Suppressor macrophage treated with lipopolysaccharide for 4 hours (primary cell): ENCODE measurements at regions not wholly inside any gene's neighbourhood (a gene's known extent, or its start where the extent isn't known, plus 50 kb on each side); places are given as distances from the start of the nearest gene placed in this dataset.
"Not testable (repeated sequence)": the region's sequence is repeated elsewhere in the genome, so short reads cannot be mapped to it uniquely, and the experiment has no call there.

Experiments
- DNase-seq: peaks from one replicate; pipeline ENCODE4 v3.0.0-alpha.2; 2020

DNA sequence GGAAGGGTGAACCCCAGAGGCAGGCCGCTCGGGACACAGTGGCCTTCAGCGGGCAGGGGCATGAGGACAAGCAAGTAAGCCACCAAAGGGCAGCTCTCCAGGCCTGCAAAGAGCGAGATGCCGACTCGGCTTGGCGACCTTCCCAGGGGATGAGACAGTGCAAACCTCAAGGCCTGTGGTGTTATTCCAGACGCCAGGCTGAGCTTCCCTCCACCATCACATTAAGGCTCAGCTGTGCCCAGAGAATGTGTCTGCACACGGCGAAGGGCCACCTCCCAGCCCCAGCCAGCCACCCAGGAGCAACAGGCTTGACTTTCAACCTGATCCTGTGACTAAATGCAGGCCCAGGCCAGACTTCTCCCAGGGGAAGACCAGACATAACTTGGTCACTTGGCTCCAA lies 251.4 kb downstream of the SOX9 start:
- DNase-seq = no peak

DNA sequence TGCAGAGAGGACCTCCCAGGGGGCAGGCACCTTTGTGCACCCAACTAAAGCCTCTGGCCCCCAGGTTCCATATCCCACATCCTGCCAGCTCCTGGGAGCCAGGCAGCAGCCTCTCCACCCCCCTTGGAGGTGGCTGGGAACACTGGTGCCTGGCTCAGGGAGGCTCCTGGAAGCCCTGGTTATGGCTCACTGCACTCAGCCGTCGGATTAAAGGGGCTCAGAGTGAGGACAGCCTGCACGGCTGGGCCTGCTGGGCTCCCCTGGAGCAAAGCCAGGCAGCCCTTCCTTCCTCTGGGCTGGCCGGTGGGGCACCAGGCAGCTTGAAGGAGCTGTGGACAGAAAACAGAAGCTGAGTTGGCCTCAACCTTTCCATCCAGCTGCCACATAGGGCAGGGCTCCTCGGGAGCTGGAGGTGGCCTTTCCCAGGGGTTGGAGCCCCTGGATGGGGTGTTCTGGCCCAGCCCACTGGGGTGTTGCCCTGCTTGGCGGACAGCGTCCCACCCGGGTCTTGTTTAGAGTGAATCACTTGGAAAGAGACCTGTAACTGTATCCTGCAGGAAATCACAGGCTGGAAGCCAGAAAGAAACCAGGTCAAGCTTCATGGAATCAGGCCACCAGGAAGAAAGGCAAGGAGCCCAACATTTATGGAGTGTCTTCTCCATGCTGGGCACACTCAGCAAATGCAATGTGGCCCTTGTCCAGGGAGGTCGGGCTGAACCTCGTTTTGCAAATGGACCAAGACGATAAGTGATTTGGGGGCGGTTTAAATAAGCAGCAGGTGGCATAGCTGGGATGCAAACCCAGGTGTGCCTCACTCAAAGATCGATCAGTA lies 253.3 kb downstream of the SOX9 start:
- DNase-seq = no peak

DNA sequence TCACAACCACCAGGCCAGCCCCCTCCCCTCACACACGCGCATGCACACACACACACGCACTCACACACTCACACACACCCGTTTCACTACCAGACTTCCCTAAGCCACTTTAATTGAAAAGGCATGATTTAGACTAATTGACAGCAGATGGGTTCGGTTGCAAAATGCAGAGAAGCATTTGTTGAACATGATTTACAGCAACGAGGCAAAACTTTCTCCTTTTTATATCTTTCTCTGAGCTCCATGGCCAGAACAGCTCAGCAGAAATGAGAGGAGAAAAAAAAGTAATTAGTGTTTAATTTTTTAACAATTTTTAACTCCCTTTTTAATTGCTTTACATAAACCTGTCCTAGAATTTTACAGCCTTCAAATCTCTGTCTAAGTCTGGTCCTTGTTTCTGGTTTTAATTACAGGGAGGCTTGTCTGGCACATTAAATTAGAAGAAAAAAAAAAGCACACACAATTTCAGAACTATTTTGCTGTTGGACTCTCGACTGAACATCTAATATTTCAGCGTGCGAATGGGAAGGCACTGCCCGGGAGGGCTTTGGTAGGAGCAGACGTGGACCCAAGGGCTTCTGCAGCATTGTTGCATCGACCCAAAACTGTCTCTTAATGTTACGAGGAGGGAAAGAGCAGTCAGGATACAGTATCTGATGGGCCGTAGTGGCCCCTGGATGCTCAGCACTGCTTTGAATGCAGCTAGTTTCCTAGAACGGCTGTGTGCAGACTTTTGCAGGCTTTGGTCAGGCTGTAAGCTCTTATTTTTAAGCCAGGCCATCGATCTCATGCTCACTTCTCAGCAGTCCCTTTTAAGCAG lies 255.9 kb downstream of the SOX9 start:
- no peak for DNase-seq

DNA sequence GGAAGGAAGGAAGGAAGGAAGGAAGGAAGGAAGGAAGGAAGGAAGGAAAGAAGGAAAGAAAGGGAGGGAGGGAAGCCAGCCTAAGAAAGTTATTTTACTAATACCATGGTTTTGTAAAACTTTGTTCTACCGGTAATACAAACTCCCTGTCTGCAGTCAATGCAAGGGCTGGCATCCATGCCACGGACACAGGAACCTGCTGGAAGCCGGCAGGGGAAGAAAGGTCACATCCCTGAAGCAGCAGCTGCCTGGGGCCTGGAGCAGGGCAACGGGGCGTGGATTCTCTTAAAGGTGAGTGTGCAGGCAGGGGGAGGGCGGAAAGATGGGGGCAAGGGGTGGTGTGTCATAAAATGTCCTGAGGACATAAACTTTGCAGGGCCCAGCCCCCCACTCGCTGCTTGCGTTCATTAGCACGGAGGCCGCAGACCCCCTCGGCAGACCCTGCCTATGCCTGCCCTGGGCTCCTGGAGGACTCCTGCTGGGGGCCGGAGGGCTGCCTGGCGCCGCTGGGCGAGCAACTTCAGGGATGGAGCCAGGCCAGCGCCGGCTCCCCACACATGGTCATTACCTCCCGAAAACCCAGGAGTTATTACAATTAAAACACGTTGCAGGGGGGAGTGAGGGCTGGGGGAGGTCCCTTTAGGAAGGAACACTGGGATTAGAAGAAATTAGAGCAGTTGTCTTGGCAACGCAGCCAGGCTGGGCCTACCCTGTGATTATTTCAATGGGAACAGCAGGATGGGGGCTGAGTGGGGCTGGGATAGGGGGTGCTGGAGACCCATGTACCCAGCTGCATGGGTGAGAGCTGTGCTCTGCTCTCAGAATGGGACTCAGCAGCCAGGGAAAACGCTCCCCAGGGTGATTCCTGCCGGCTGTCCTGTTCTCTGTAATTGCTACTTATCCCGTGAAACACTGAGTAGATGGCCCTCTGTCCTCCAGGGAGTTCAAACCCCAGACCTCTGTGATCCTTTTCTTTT lies 257.9 kb downstream of the SOX9 start:
- DNase-seq = no peak

DNA sequence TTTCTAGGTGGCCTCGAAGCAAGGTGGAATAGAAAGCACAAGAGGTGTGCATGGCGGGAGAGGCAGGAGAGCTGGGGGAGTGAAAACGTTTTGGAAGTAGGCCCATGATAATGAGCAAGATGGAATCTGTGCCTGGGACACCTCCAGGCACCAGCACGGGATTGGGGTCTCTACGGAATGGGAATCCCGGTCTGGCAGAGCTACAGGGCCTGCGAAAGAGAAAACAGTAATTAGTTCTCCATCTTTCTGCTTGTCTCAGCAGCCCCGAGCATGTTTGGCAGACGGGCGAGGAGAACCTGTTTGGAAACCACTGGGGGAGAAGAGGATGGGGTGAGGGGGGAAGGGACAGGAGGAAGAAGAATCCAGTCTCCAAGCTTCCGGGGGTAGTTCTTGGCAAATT lies 258.7 kb downstream of the SOX9 start:
- DNase-seq = no peak

DNA sequence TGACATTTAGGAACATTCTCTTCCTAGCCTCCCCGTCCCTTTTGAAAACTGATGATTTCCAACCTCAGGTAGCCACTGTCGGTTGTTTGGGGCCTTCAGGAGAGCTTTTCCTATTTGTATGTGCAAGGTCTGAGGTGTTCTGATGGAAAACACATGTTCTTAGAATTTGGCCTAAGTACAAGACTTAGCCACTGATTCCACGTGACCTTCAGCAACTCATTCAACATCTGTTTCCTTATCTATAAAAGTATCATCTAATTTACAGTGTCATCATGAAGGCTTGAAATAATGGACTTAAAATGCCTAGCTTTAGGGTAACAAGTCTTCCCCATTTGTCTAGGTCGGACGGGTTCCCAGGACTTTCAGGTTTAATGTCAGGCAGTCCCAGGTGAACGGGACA lies 259.3 kb downstream of the SOX9 start:
- no peak for DNase-seq

DNA sequence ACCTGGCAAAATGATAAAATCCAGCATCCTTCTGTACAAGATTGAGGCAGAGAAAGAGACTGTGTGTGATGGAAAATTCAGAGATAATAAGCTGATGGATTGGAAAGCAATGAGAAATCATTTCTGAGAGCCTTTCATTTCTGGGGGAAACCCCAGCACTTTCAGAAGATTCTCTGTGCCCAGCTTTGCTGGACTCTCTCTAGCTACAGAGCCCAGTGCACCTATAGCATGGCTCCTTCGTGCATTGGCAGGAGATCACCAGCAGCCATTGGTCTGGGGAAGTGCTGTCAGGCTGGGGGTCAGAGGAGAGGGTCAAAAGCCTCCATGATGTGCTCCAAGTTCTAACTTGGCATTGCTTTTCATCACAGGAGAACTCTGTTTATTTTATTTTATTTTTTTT lies 259.9 kb downstream of the SOX9 start:
- DNase-seq = no peak

DNA sequence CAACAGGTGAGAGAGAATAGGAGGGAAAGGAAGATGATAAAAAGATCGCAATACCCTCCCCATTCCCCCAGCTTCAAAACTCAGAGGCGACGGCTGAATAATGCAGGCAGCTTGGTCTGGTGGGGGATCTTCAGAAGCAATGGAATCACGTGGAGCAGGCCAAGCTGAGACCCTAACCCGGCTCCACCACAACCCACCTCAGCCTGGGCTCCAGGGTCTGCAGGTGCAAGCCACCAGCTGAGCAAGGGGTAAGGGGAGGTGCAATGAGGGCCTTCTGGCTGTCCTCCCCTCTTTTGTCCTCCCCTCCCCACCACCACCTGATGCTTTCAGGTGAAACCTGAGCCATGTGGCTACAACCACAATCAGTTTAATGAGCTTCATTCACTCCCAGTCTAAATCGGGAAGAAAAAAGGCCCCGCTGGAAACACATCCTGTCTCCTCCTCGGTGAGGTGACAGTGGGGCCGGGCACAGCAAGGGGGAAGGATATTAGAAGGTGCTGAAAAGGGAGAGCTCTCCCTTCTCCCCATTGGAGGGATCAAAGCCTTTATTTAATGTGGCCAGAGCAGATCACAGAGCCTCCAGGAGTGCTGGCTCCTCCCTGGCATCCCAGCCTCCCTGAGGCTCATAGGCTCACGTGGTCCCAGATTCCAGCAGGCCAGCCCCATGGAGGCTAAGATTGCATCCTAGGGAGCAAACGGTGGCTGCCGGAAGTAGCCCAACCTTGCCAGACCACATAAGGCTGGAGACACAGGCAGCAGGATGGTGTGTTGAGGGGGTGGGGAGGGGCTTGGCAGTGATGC lies 261.0 kb downstream of the SOX9 start:
- DNase-seq = no peak

DNA sequence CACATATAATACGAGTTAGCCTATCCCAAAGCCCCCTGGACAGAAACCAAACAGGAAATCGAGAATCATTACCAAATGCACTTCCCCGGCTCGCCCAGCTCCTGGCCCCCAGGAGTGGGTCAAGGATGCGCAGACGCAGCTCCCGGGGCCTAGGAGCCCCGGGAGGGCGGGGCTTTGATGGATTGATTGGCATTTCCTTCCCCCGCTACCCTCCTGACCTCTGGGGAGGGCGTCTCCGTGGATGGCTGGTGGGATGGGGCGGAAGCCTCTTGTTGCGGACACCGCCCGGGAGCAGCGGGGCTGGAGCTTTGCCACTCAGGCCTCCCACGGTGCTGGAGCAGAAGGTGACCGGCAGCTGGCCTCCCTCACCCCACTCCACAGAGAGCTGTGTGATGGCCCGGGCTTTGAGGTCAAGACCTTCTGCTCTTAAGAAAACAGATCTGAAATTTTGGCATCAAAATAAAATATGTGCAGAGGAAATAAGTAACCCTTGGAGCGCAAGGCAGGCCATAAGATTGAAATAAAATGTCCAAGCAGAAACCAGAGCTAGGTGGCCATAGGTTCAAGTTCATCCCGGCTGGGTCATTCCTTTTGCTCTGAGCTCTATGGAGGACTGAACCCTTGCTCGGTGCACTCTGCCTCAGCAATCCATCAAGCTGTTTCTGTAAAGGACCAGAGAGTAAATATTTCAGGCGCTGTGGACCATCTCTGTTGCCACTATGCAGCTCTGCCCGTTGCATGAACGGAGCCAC lies 262.3 kb downstream of the SOX9 start:
- DNase-seq = no peak

DNA sequence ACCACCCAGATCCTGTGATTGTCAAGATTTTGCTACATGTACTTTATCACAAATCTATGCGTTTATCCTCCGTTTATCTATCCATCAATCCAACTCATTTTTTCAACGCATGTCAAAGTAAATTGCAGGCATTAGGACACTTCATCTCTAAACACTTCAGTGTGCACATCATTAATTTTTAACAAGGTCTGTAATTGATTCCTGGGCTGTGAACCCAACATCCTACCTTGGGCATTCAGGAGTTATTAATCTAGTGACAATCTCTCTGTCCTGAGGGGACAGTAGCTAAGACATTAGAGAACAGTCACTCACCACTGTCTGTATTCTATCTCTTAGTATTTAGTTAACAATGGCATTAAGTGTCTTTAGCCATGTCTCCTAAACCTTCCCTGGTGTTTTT lies 264.7 kb downstream of the SOX9 start:
- DNase-seq = no peak

DNA sequence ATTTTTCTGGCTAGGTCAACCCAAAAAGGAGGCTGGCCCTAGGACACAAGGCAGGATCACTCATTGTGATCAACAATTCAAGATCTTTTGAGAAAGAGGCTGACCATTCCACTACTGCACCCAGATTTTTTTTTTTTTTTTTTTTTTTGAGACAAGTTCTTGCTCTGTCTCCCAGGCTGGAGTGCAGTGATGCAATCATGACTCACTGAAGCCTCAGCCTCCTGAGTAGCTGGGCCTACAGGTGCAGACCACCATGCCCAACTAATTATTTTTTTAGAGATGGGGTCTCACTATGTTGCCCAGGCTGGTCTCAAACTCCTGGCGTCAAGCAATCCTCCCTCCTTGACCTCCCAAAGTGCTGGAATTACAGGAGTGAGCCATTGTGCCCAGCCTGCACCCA lies 265.4 kb downstream of the SOX9 start:
- not testable (repeated sequence) for DNase-seq

DNA sequence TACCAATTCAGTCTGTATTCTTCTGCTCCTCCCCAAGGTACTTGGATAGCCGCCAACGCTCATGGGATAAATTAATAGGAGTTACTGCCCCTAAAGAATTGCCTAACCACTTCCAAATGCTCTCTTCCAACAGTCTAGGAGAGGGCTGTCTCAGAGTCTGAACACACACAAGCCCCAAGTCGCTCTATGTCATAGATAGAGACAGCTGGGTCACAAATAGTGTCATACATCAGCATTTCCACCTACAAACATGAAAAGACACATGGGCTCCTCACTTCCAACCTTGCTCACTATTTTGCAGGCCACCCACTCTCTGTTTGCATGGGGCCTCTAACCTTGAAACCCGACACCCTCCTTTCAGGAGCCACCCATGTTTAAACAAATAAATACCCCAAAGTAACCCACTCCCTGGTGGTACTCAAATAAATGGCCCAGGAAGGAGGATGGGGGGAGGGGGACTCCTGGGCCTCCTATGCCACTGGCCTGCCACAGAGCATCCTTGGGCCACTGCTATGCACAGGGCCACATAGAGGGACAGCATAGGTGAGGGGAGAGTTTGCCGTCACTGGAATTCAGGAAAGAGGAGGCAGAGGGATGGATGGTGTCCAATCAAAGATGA lies 265.9 kb downstream of the SOX9 start:
- DNase-seq = no peak

DNA sequence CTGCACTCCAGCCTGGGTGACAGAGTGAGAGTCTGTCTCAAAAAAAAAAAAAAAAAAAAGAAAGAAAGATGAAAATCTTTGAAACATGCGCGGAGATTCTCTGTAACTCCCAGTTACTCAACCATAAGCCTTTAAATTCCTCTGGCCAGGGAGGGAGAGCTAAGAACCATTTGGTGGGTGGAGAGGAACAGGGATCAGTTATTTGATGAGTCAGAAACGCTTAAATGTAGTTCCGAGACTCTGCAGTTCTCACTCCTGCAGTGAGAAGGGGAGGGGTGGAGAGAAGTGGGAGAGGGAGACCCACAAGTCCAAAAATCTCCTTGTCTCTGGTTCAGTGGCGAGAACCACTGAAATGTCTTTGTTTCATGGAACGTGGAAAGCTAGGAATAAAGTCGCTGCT lies 266.7 kb downstream of the SOX9 start:
- DNase-seq = no peak

DNA sequence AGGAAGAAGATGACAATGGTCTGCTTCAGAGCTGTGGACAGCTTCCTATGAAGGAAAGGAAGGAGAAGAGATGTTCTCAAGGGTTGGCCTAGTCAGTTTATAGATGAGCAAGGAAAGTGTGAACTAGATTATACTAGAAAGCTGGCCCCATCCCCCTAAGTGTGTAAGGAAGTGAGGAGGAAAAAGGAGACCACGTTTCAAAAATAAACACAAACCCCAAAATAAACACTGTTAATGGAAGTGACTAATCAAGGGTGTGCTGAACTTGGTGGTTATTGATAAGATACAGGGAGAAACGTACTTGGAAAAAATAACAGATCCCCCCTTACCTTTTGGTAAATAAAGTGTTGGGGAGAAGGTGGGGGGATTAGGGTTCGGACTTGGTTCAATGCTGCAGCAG lies 267.1 kb downstream of the SOX9 start:
- DNase-seq = no peak

DNA sequence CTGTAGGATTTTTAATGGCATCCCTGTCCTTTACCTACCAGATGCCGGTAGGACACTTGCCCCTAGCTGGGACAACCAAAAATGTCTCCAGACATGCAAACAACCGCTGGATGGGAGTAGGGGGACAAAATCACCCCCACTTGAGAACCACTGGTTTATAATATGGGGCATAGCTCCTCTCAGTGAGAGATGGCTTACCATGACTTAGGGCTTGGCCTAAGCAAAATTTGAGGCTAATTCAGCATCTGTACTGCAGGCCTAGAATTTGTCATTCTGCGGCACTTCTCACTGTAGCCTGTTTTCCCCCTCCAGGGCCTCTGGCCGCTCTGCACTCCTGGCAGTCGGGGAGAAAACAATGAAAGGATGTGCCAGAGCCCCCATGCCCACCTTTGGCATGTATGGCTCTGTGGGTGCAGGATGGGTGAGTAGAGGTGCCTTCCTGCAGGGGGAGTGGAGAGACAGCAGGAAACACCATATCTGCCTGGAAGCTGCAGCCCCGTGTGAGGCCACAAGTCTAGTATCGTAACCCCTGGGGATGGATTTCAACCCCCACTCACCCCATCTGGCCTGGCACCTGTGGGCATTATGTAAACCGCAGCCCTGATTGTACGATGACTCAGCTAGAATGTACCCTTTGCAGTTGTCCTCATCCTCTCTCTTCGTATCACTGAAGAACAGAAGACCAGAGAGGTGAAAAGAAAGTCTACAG lies 268.1 kb downstream of the SOX9 start:
- DNase-seq = no peak

DNA sequence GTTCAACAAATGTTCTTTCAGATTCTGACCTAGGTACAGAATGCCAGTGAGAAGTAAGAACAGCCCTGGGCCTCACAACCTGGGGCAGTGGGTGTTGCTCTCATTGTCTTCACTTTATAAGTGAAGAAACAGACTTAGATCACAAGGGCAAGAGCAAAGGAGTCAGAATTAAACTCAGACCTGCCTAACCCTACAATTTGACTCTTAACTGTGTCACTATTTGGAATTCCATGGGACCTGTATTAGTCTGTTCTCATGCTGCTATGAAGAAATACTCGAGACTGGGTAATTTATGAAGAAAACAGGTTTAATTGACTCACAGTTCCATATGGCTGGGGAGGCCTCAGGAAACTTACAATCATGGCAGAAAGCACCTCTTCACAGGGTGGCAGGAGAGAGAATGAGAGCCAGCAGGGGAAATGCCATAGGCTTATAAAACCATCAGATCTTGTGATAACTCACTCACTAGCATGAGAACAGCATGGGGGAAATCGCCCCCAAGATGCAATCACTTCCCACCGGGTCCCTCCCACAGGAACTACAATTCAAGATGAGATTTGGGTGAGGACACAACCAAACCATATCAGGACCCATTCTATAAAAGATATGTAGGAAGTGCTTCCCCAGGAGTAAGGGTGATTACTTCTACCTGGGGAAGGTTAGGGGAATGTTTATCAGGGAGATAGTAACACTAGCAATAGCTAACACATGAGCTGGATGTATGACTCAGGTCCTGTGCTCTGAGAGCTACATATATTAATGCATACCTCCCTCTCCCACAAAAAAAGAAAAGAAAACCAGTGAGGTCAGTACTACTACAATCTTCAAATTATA lies 270.1 kb downstream of the SOX9 start:
- no peak for DNase-seq

DNA sequence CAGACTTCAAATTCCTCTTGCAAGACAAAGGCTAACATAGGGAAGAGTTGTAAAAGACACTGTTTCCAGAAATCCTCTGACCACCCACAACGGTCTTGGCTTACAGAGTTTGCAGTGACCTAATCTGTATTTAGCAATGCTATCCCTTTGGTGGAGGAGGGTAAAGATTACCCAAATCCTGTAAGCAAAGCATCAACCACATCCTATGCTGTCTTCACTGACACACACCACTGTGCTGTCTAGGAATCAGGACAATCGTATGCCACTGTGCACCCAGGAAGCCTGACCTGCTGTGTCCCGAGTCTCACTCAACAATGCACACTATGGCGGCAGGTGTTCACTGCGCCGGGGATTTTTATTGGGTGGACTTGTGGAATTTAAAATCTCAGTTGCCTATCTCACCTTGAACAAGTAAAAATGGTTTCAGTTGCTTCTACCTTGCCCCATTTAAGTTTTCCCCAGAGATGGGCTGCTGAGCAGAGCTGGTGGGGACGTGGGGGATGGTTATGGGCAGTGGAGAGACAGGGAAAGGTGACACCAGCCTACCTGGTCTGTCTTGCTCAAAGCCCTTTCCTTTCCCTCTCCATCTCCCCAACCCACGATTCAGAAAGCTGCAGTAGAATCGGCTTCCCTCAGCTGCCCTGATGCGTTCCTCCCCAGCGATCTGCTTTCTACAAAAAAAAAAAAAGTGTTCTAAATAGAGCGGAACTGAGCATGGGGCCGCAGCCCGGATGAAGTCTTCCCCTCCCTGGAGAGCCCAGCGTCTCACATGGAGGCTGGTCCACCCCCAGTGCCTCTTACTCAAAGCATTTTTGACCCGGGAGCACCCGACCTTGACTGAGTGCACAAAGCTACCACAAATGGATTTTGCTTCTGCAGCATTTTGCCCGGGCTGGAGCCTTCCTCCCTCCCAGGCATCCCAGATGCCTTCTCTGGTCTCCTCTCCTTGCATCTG lies 271.5 kb downstream of the SOX9 start:
- no peak for DNase-seq

DNA sequence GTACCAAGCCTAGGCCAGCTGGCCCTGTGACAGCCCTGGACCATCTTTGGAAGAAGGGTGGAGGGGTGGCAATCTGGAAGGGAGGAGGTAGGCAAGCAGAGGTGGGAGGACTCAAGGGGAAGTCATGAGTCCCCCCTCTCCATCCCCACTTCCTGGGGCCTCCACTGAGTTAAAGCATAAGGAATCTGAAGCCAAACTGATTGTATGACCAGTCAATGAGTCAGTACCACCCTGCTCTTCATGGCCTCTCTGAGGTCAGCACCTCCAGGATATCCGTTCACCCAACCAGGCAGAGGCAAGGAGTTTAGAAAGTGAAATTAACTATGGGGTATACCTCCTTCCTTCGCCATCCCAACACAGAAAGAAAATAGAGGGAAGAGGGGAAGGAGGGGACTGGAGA lies 272.7 kb downstream of the SOX9 start:
- DNase-seq = no peak
